ENCODE measurements at regions not wholly inside any gene's neighbourhood (a gene's known extent, or its start where the extent isn't known, plus 50 kb on each side); places are given as distances from the start of the nearest gene placed in this dataset.
A peak's percentile ranks its signal among the peaks of the same experiment; 100 is the strongest.

GRCh38 chr17:77359236-77359635 lies 218.5 kb downstream of the SEC14L1 start:
- no peak overlapping the region for H3K4me3 ChIP-seq (ENCODE audit: low read length)
- no peak for TF ChIP-seq CTCF (conservative IDR thresholded peaks at IDR 0.05; ENCODE audit: low read depth, low read length)

DNA sequence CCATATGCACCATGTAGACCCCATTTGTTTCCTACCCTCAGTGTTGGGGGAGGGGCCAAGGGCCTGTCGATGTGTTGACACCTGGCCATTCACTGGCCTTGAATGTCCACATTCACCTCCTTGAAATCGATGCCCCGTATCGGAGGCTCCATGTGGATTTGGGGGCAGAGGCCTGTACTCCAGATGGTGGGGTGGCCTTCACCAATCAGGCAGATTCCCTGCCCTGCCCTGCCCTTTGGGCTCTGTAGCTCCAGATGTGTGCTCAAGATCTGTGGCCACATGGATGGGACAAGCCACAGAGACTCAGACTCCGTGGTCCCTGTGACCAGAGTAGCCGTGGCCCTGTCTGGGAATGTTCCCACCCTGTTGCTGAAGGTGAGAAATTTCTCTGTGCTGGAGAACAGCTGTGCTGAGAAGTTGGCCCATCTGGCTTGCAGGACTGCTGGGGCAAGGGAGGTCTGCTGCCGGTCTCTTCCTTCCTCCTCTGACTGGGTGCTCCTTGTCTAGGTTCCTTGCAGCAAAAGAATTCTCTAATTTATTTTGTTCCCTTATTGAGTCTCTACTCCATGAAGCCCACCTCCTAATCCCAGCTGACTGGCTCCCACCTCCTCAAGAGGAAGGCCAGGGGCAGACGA lies 221.3 kb downstream of the SEC14L1 start:
- TF ChIP-seq CTCF (conservative IDR thresholded peaks at IDR 0.05; ENCODE audit: low read depth, low read length), result no peak
- DNase-seq (ENCODE audit: low read depth), result no peak
- no peak overlapping the region for H3K4me3 ChIP-seq (ENCODE audit: low read length)

More at GRCh38 chr17:77359236-77359635, 218.5 kb downstream of the SEC14L1 start:
- DNase-seq (ENCODE audit: low read depth), result no peak

DNA sequence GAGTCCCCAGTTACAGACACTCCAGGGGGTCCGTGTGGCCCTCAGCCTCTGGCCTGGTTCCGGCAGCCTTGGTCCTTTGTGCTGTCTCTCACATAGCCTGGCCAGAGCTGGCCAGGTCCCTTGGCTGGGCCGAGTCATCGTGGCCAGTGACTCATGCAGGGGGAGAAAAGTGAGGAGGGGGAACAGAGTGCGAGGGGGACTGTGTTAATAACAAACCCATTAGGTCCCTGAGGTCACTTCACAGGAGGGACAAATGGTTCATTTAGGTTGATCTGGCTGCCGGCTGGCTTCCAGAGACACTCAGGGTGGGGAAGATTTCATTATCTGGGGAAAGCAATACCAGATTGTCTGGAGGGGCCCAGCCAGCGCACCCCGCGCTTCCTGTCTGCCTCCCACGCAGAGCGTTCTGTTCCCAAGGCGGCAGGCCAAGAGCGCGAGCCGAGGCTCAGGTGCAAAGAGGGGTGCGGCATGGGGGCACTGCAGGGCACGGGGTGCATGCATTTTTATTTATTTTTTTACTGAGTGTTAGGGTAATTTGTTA lies 223.1 kb downstream of the SEC14L1 start:
- TF ChIP-seq CTCF (conservative IDR thresholded peaks at IDR 0.05; ENCODE audit: low read depth, low read length), result no peak
- H3K4me3 ChIP-seq (ENCODE audit: low read length), result no peak overlapping the region
- DNase-seq (ENCODE audit: low read depth), result no peak

DNA sequence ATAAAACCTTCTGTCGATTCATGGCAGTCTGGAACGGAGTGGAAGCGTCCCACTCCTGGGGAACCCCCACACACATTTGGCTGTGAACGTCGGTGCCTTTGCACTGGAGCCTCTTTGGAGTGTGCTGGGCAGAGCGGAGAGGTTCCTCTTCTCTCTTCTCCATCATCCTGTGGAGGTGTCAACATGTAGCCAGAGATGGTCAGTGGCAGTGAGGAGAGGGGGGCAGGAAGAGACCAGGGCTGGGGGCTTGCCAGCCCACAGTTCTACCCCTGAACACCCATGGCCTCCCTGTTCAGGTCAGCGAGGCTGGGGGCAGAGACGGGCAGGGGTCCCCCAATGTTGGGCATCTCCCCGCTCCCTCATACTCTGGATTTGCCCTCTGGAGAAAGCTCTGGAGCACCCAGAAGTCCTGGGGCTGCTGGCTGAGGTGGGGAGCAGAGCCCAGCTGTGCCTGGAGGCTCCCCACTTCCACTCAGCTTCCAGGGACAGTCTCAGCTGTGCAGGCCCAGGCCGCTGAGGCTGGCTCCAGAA lies 223.7 kb downstream of the SEC14L1 start:
- no peak for TF ChIP-seq CTCF (conservative IDR thresholded peaks at IDR 0.05; ENCODE audit: low read depth, low read length)
- no peak for DNase-seq (ENCODE audit: low read depth)
- no peak overlapping the region for H3K4me3 ChIP-seq (ENCODE audit: low read length)

DNA sequence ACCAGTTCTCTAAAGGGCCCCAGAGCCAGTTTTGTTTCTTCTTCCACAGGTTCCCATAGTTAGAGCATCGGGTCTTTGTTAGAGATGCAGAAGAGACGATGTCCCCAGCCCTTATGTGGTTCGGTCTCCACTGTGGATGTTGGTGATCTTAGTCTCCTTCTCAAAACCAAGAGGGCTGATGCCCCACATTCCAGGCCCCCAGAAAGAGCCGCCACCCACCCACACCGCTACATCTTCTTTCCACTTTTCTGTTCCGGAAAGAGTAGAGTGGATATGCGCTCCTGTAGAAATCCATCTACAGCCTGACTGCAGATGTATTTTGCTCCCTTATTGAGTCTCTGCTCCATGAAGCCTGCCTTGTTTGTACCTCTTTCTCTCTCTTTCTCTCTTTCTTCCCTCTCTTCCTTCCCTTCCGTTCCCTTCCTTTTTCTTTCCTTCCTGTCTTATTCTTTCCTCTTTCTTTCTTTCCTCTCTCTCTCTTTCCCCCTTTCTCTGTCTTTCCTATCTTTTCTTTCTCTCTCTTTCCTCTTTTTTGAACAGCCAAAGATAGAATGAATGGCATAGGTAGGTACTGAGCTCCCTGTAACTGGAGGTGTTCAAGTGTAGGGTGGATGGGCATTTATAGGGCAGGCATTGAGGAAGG lies 224.3 kb downstream of the SEC14L1 start:
- no peak for DNase-seq (ENCODE audit: low read depth)
- H3K4me3 ChIP-seq (ENCODE audit: low read length), result no peak overlapping the region
- TF ChIP-seq CTCF (conservative IDR thresholded peaks at IDR 0.05; ENCODE audit: low read depth, low read length), result no peak

- no peak for TF ChIP-seq CTCF (conservative IDR thresholded peaks at IDR 0.05; ENCODE audit: low read depth, low read length)
- no peak overlapping the region for H3K4me3 ChIP-seq (ENCODE audit: low read length)
- peak; percentile 62 for DNase-seq (ENCODE audit: low read depth)
Observed at GRCh38 chr17:77365584-77366186, 224.9 kb downstream of the SEC14L1 start.
